ENCODE measurements at regions not wholly inside any gene's neighbourhood (a gene's known extent, or its start where the extent isn't known, plus 50 kb on each side); places are given as distances from the start of the nearest gene placed in this dataset.

- intact Hi-C loops (cut with micrococcal nuclease) = no loop called here
- CTCF ChIA-PET = no interaction called here
- no peak for DNase-seq (ENCODE audit: unreplicated experiment)
- BruUV-seq (replicated peaks) = no TSS peak
- H3K36me3 Mint-ChIP-seq (ENCODE audit: insufficient read depth, unreplicated experiment) = no peaks in the 10 kb centered on the region
- no peaks in the 10 kb centered on the region for H3K27me3 Mint-ChIP-seq (ENCODE audit: insufficient read depth, unreplicated experiment)
- POLR2A ChIA-PET = no interaction called here
- H3K27ac Mint-ChIP-seq (ENCODE audit: low read depth, unreplicated experiment) = no peak overlapping the region
- H3K4me1 Mint-ChIP-seq (ENCODE audit: insufficient read depth, unreplicated experiment) = no peaks in the 10 kb centered on the region
- no peak for TF ChIP-seq CTCF (IDR thresholded peaks at IDR 0.05; ENCODE audit: unreplicated experiment)
- H3K4me3 Mint-ChIP-seq (ENCODE audit: unreplicated experiment) = no peak overlapping the region
- H3K9me3 Mint-ChIP-seq (ENCODE audit: unreplicated experiment) = no peaks in the 10 kb centered on the region
Measured at GRCh38 chr17:71842986-71843385, 277.8 kb upstream of the SOX9 start.

- H3K9me3 Mint-ChIP-seq (ENCODE audit: unreplicated experiment) = no peaks in the 10 kb centered on the region
- H3K27ac Mint-ChIP-seq (ENCODE audit: low read depth, unreplicated experiment) = no peak overlapping the region
- TF ChIP-seq CTCF (IDR thresholded peaks at IDR 0.05; ENCODE audit: unreplicated experiment) = no peak
- no peak overlapping the region for H3K4me3 Mint-ChIP-seq (ENCODE audit: unreplicated experiment)
- POLR2A ChIA-PET = interaction anchor here (1.2 kb wide), 1 partner anchor 11 kb away, joined by 3 read pairs; no protein-coding TSS in a partner anchor
- DNase-seq (ENCODE audit: unreplicated experiment) = no peak
- no TSS peak for BruUV-seq (replicated peaks)
- no peaks in the 10 kb centered on the region for H3K4me1 Mint-ChIP-seq (ENCODE audit: insufficient read depth, unreplicated experiment)
- intact Hi-C loops (cut with micrococcal nuclease) = no loop called here
- H3K36me3 Mint-ChIP-seq (ENCODE audit: insufficient read depth, unreplicated experiment) = no peaks in the 10 kb centered on the region
- CTCF ChIA-PET = no interaction called here
- H3K27me3 Mint-ChIP-seq (ENCODE audit: insufficient read depth, unreplicated experiment) = no peaks in the 10 kb centered on the region
Measured at GRCh38 chr17:71845337-71845736, 275.5 kb upstream of the SOX9 start.

- no peak for TF ChIP-seq CTCF (IDR thresholded peaks at IDR 0.05; ENCODE audit: unreplicated experiment)
- CTCF ChIA-PET = no interaction called here
- no peak for DNase-seq (ENCODE audit: unreplicated experiment)
- intact Hi-C loops (cut with micrococcal nuclease) = no loop called here
- no TSS peak for BruUV-seq (replicated peaks)
- no peaks in the 10 kb centered on the region for H3K4me1 Mint-ChIP-seq (ENCODE audit: insufficient read depth, unreplicated experiment)
- H3K9me3 Mint-ChIP-seq (ENCODE audit: unreplicated experiment) = no peaks in the 10 kb centered on the region
- POLR2A ChIA-PET = interaction anchor here (1.2 kb wide), 1 partner anchor 13 kb away, joined by 3 read pairs; no protein-coding TSS in a partner anchor
- no peak overlapping the region for H3K27ac Mint-ChIP-seq (ENCODE audit: low read depth, unreplicated experiment)
- H3K27me3 Mint-ChIP-seq (ENCODE audit: insufficient read depth, unreplicated experiment) = no peaks in the 10 kb centered on the region
- no peak overlapping the region for H3K4me3 Mint-ChIP-seq (ENCODE audit: unreplicated experiment)
- H3K36me3 Mint-ChIP-seq (ENCODE audit: insufficient read depth, unreplicated experiment) = no peaks in the 10 kb centered on the region
Measured at GRCh38 chr17:71846561-71847110, 274.2 kb upstream of the SOX9 start.

- no peak for TF ChIP-seq CTCF (IDR thresholded peaks at IDR 0.05; ENCODE audit: unreplicated experiment)
- CTCF ChIA-PET = interaction anchor here (0.6 to 0.7 kb wide), 2 partner anchors 255 to 749 kb away, joined by 3 read pairs; no protein-coding TSS in a partner anchor
Measured at GRCh38 chr17:71849783-71850768, 270.7 kb upstream of the SOX9 start.

More at GRCh38 chr17:71849783-71850768, 270.7 kb upstream of the SOX9 start:
- POLR2A ChIA-PET = no interaction called here
- Mint-ChIP-seq H3K4me3 (ENCODE audit: unreplicated experiment) (no peak overlapping the region), H3K4me1 (ENCODE audit: insufficient read depth, unreplicated experiment) (no peaks in the 10 kb centered on the region), H3K36me3 (ENCODE audit: insufficient read depth, unreplicated experiment) (no peaks in the 10 kb centered on the region), H3K27ac (ENCODE audit: low read depth, unreplicated experiment) (no peak overlapping the region), H3K27me3 (ENCODE audit: insufficient read depth, unreplicated experiment) (no peaks in the 10 kb centered on the region), H3K9me3 (ENCODE audit: unreplicated experiment) (no peaks in the 10 kb centered on the region)
- intact Hi-C loops (cut with micrococcal nuclease) = no loop called here
- BruUV-seq (replicated peaks) = no TSS peak
- no peak for DNase-seq (ENCODE audit: unreplicated experiment)

Measured in MCF 10A (cell line).